Ammon's horn (tissue), 1 donor: ENCODE measurements at regions not wholly inside any gene's neighbourhood (a gene's known extent, or its start where the extent isn't known, plus 50 kb on each side); places are given as distances from the start of the nearest gene placed in this dataset.

Experiments
- DNase-seq: peaks from one replicate; pipeline ENCODE4 v3.0.0-alpha.2; 2016; ENCODE audit warnings: low spot score

GRCh38 chr7:120089968-120090367 is 183.0 kb upstream of the KCND2 start:
- no peak for DNase-seq

GRCh38 chr7:120091807-120092206 is 181.2 kb upstream of the KCND2 start:
- no peak for DNase-seq

GRCh38 chr7:120097020-120097419 is 176.0 kb upstream of the KCND2 start:
- no peak for DNase-seq

GRCh38 chr7:120097774-120098173 is 175.2 kb upstream of the KCND2 start:
- DNase-seq, result no peak

- no peak for DNase-seq
Measured at GRCh38 chr7:120108376-120108775, 164.6 kb upstream of the KCND2 start.

GRCh38 chr7:120110169-120110568 is 162.8 kb upstream of the KCND2 start:
- DNase-seq, result no peak

GRCh38 chr7:120114626-120115025 is 158.3 kb upstream of the KCND2 start:
- no peak for DNase-seq

GRCh38 chr7:120123528-120123927 is 149.4 kb upstream of the KCND2 start:
- DNase-seq, result no peak

GRCh38 chr7:120131096-120131839 is 141.7 kb upstream of the KCND2 start:
- no peak for DNase-seq

GRCh38 chr7:120138497-120138896 is 134.5 kb upstream of the KCND2 start:
- DNase-seq, result no peak

GRCh38 chr7:120156476-120156875 is 116.5 kb upstream of the KCND2 start:
- no peak for DNase-seq

- DNase-seq, result no peak
Measured at GRCh38 chr7:120160166-120160565, 112.8 kb upstream of the KCND2 start.

- DNase-seq, result no peak
Measured at GRCh38 chr7:120163449-120163848, 109.5 kb upstream of the KCND2 start.

GRCh38 chr7:120165227-120165626 is 107.7 kb upstream of the KCND2 start:
- no peak for DNase-seq

GRCh38 chr7:120168066-120168465 is 104.9 kb upstream of the KCND2 start:
- DNase-seq, result no peak

- no peak for DNase-seq
Measured at GRCh38 chr7:120169996-120170783, 102.8 kb upstream of the KCND2 start.

- DNase-seq, result no peak
Measured at GRCh38 chr7:120170834-120171233, 102.1 kb upstream of the KCND2 start.

- DNase-seq, result no peak
Measured at GRCh38 chr7:120171406-120171805, 101.6 kb upstream of the KCND2 start.

- no peak for DNase-seq
Measured at GRCh38 chr7:120180221-120180620, 92.8 kb upstream of the KCND2 start.

- DNase-seq, result no peak
Measured at GRCh38 chr7:120181499-120181898, 91.5 kb upstream of the KCND2 start.

GRCh38 chr7:120184866-120185265 is 88.1 kb upstream of the KCND2 start:
- no peak for DNase-seq

GRCh38 chr7:120185940-120186682 is 86.9 kb upstream of the KCND2 start:
- DNase-seq, result no peak

GRCh38 chr7:120186688-120187087 is 86.3 kb upstream of the KCND2 start:
- no peak for DNase-seq
